Osteoblast (primary cell): ENCODE measurements at regions not wholly inside any gene's neighbourhood (a gene's known extent, or its start where the extent isn't known, plus 50 kb on each side); places are given as distances from the start of the nearest gene placed in this dataset.

Experiments used
- DNase-seq: peaks from one replicate; pipeline ENCODE4 v3.0.0; 2011; ENCODE audit warnings: low spot score, mixed read lengths; ENCODE audit not compliant: insufficient read length; ENCODE audit errors: missing footprints
- H2AFZ ChIP-seq: 2 replicates; pipeline ENCODE4 v1.6.0; 2011; ENCODE audit warnings: mild to moderate bottlenecking, low read length
- H3K27ac ChIP-seq: 2 replicates; pipeline ENCODE4 v1.5.1; 2011; ENCODE audit warnings: mild to moderate bottlenecking, low read depth, low read length, moderate library complexity
- H3K27me3 ChIP-seq: 2 replicates; pipeline ENCODE4 v1.6.0; 2012; ENCODE audit warnings: mild to moderate bottlenecking, control low read depth, inconsistent platforms, low read length, moderate library complexity; ENCODE audit not compliant: insufficient read depth
- H3K36me3 ChIP-seq: 2 replicates; pipeline ENCODE4 v1.5.1; 2011; ENCODE audit warnings: mild to moderate bottlenecking, low read length, control low read depth, moderate library complexity; ENCODE audit not compliant: insufficient read depth
- H3K4me1 ChIP-seq: 2 replicates; pipeline ENCODE4 v1.5.1; 2011; ENCODE audit warnings: mild to moderate bottlenecking, low read length, control low read depth, moderate library complexity; ENCODE audit not compliant: insufficient read depth
- H3K4me2 ChIP-seq: 2 replicates; pipeline ENCODE4 v1.6.0; 2011; ENCODE audit warnings: mild to moderate bottlenecking, low read length; ENCODE audit not compliant: insufficient read depth
- H3K4me3 ChIP-seq: fragments of 200-600 bp; sonication (generic); 3 replicates; pipeline ENCODE4 v1.5.1; 2012; ENCODE audit warnings: mild to moderate bottlenecking, low read length, inconsistent platforms; ENCODE audit not compliant: insufficient read depth
- H3K79me2 ChIP-seq: 2 replicates; pipeline ENCODE4 v1.6.0; 2012; ENCODE audit warnings: mild to moderate bottlenecking, low read length, control low read depth, inconsistent platforms; ENCODE audit not compliant: insufficient read depth
- H3K9me3 ChIP-seq: 2 replicates; pipeline ENCODE4 v1.5.1; 2011; ENCODE audit warnings: low read depth, low read length, control low read depth
- H4K20me1 ChIP-seq: 2 replicates; pipeline ENCODE4 v1.6.0; 2012; ENCODE audit warnings: mild to moderate bottlenecking, low read length, control low read depth; ENCODE audit not compliant: insufficient read depth
- TF ChIP-seq, protein P1 (sequence below): IDR thresholded peaks from 2 replicates; pipeline ENCODE4 v1.5.1; 2011; ENCODE audit warnings: mild to moderate bottlenecking, low read depth, low read length, moderate library complexity; ENCODE audit errors: extremely low read depth

DNA sequence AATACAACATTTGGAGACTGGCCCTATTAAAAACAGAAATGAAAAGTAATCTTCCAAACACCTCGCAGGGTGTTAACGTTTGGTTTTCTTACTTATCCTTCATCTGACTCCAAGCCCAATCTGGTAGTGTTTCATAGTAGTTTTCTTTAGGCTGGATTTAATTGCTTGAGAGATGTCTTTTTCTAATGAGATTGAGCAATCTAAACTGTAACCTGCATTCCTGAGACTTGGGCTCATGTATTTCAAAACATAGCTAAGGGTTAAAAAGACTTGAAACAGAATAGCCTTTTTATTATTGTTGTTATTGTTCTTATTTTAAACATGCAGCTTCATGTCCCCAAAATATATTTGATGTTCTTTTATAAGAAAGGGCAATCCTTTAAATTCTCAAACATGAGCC is 278.9 kb downstream of the TGFB2 start:
- Histone ChIP-seq H4K20me1 (no peaks in the 10 kb centered on the region), H3K4me1 (peaks cover 2% of the 10 kb centered on the region), H3K27me3 (no peaks in the 10 kb centered on the region), H3K27ac (no peak overlapping the region), H3K9me3 (no peaks in the 10 kb centered on the region), H2AFZ (no peak overlapping the region), H3K4me2 (no peak overlapping the region), H3K4me3 (no peak overlapping the region), H3K36me3 (no peaks in the 10 kb centered on the region), H3K79me2 (no peaks in the 10 kb centered on the region)
- TF ChIP-seq, protein P1, sequence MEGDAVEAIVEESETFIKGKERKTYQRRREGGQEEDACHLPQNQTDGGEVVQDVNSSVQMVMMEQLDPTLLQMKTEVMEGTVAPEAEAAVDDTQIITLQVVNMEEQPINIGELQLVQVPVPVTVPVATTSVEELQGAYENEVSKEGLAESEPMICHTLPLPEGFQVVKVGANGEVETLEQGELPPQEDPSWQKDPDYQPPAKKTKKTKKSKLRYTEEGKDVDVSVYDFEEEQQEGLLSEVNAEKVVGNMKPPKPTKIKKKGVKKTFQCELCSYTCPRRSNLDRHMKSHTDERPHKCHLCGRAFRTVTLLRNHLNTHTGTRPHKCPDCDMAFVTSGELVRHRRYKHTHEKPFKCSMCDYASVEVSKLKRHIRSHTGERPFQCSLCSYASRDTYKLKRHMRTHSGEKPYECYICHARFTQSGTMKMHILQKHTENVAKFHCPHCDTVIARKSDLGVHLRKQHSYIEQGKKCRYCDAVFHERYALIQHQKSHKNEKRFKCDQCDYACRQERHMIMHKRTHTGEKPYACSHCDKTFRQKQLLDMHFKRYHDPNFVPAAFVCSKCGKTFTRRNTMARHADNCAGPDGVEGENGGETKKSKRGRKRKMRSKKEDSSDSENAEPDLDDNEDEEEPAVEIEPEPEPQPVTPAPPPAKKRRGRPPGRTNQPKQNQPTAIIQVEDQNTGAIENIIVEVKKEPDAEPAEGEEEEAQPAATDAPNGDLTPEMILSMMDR, result no peak
- DNase-seq, result no peak

DNA sequence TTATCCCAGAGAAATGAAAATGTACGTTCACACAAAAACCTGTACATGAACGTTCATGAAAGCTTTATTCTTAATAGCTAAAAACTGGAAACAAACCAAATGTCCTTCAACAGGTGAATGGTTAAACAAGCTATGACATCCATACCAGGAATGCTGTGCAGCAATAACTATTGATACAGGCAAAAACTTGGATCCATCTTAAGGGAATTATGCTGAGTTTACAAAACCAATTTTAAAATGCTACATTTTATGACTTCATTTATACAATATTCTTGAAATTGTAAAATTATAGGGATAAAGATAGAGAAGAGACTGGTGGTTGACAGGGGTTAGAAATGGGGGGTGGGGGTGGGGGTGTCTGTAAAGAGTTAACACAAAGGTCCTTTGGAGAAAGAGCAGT is 280.3 kb downstream of the TGFB2 start:
- Histone ChIP-seq H4K20me1 (no peaks in the 10 kb centered on the region), H3K9me3 (no peaks in the 10 kb centered on the region), H2AFZ (no peak overlapping the region), H3K27ac (no peak overlapping the region), H3K79me2 (no peaks in the 10 kb centered on the region), H3K4me1 (peaks cover 2% of the 10 kb centered on the region), H3K4me2 (no peak overlapping the region), H3K27me3 (no peaks in the 10 kb centered on the region), H3K36me3 (no peaks in the 10 kb centered on the region), H3K4me3 (no peak overlapping the region)
- TF ChIP-seq, protein P1, result no peak
- no peak for DNase-seq

GRCh38 chr1:218633238-218633988 is 288.3 kb downstream of the TGFB2 start:
- H2AFZ ChIP-seq, result no peak overlapping the region
- TF ChIP-seq, protein P1, result no peak
- no peaks in the 10 kb centered on the region for H3K4me1 ChIP-seq
- no peak overlapping the region for H3K4me2 ChIP-seq
- H3K27ac ChIP-seq, result no peak overlapping the region
- peak; percentile 23 for DNase-seq
- no peaks in the 10 kb centered on the region for H4K20me1 ChIP-seq
- H3K27me3 ChIP-seq, result no peaks in the 10 kb centered on the region
- H3K4me3 ChIP-seq, result no peak overlapping the region
- no peaks in the 10 kb centered on the region for H3K79me2 ChIP-seq
- no peaks in the 10 kb centered on the region for H3K36me3 ChIP-seq
- H3K9me3 ChIP-seq, result no peaks in the 10 kb centered on the region

- H3K79me2 ChIP-seq, result no peaks in the 10 kb centered on the region
- H2AFZ ChIP-seq, result no peak overlapping the region
- H4K20me1 ChIP-seq, result no peaks in the 10 kb centered on the region
- no peak overlapping the region for H3K4me3 ChIP-seq
- H3K4me2 ChIP-seq, result no peak overlapping the region
- TF ChIP-seq, protein P1, result no peak
- no peak for DNase-seq
- H3K4me1 ChIP-seq, result no peaks in the 10 kb centered on the region
- H3K9me3 ChIP-seq, result no peaks in the 10 kb centered on the region
- H3K27me3 ChIP-seq, result no peaks in the 10 kb centered on the region
- no peaks in the 10 kb centered on the region for H3K36me3 ChIP-seq
- no peak overlapping the region for H3K27ac ChIP-seq
These were observed 289.1 kb downstream of the TGFB2 start for GRCh38 chr1:218634212-218634611.
